Karpas-422 (cell line): ENCODE measurements at regions not wholly inside any gene's neighbourhood (a gene's known extent, or its start where the extent isn't known, plus 50 kb on each side); places are given as distances from the start of the nearest gene placed in this dataset.

Experiments
- DNase-seq: peaks from one replicate; pipeline ENCODE4 v3.0.0-alpha.2; 2015
- H2AFZ ChIP-seq: fragments of 200-600 bp; sonication (generic); 2 replicates; pipeline ENCODE4 v1.6.1; 2014; ENCODE audit warnings: antibody characterized with exemption, low read length, mixed read lengths
- H3K27ac ChIP-seq: fragments of 200-600 bp; sonication (generic); 2 replicates; pipeline ENCODE4 v1.5.1; 2014; ENCODE audit warnings: mild to moderate bottlenecking, low read length, moderate library complexity
- H3K27me3 ChIP-seq: fragments of 200-600 bp; sonication (generic); 2 replicates; pipeline ENCODE4 v1.6.1; 2014; ENCODE audit warnings: low read length, mixed read lengths
- H3K36me3 ChIP-seq: fragments of 200-600 bp; sonication (generic); 2 replicates; pipeline ENCODE4 v1.6.1; 2014; ENCODE audit warnings: low read length, mixed read lengths; ENCODE audit not compliant: insufficient read depth
- H3K4me1 ChIP-seq: fragments of 200-600 bp; sonication (generic); 2 replicates; pipeline ENCODE4 v1.6.1; 2014; ENCODE audit warnings: mild to moderate bottlenecking, low read length, mixed read lengths
- H3K4me2 ChIP-seq: fragments of 200-600 bp; sonication (generic); 2 replicates; pipeline ENCODE4 v1.6.1; 2014; ENCODE audit warnings: low read length, low read depth, mild to moderate bottlenecking; ENCODE audit not compliant: poor library complexity, severe bottlenecking
- H3K4me3 ChIP-seq: fragments of 200-600 bp; sonication (generic); 2 replicates; pipeline ENCODE4 v1.5.1; 2014; ENCODE audit warnings: mild to moderate bottlenecking, antibody characterized with exemption, low read length, mixed read lengths
- H3K79me2 ChIP-seq: fragments of 200-600 bp; sonication (generic); 2 replicates; pipeline ENCODE4 v1.6.1; 2014; ENCODE audit warnings: mild to moderate bottlenecking, low read length, mixed read lengths
- H3K9ac ChIP-seq: fragments of 200-600 bp; sonication (generic); 2 replicates; pipeline ENCODE4 v1.6.0; 2014; ENCODE audit warnings: low read length
- H3K9me2 ChIP-seq: fragments of 200-600 bp; sonication (generic), shearing (Covaris generic); replicated peaks from 2 replicates; pipeline ENCODE4 v1.6.0; 2014; ENCODE audit warnings: mild to moderate bottlenecking, low read length, moderate library complexity; ENCODE audit not compliant: insufficient read depth
- H3K9me3 ChIP-seq: fragments of 300-700, 200-600 bp; sonication (generic); 2 replicates; pipeline ENCODE4 v1.6.1; 2014; ENCODE audit warnings: low read length, mixed read lengths
- H4K20me1 ChIP-seq: fragments of 200-600 bp; sonication (generic); 2 replicates; pipeline ENCODE4 v1.6.1; 2014; ENCODE audit warnings: mild to moderate bottlenecking, antibody characterized with exemption, low read length, low read depth; ENCODE audit not compliant: insufficient read depth

- Histone ChIP-seq H3K9me2 (no peaks in the 10 kb centered on the region), H3K79me2 (no peaks in the 10 kb centered on the region), H3K9ac (no peak overlapping the region), H3K36me3 (no peaks in the 10 kb centered on the region), H3K27ac (no peak overlapping the region), H3K9me3 (no peaks in the 10 kb centered on the region), H3K27me3 (0 out of 2 replicates have a peak, but pooled peaks cover 3% of the 10 kb centered on the region), H2AFZ (no peak overlapping the region), H3K4me1 (peaks cover 17% of the 10 kb centered on the region), H3K4me2 (no peak overlapping the region), H3K4me3 (no peak overlapping the region), H4K20me1 (peaks cover 3% of the 10 kb centered on the region; the same call in 1 of the 2 replicates)
- DNase-seq = no peak
Observed at GRCh38 chr17:34758316-34758715, 178.9 kb downstream of the TMEM132E start.

DNA sequence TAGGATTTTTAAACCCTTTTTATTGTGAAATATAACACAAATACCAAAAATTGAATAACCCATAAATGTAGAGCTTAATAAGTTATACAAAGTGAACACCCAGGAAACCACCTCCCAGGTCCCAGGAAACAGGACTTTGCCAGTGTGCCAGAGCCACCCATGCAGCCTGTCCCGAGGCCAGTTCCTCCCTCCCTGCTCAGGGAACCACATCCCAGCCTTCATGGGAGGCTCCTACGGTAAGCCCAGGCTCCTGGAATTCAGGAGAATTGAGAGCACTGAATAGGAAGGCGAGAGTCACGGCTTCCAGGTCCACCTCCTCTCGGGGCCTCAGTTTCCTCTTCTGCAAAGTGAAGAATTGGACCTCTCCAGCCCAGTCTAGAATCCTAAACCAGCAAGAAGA is 178.2 kb downstream of the TMEM132E start:
- H3K9ac ChIP-seq = no peak overlapping the region
- no peaks in the 10 kb centered on the region for H3K36me3 ChIP-seq
- peaks cover 3% of the 10 kb centered on the region; the same call in 1 of the 2 replicates for H4K20me1 ChIP-seq
- H3K9me3 ChIP-seq = no peaks in the 10 kb centered on the region
- H3K9me2 ChIP-seq = no peaks in the 10 kb centered on the region
- no peak overlapping the region for H2AFZ ChIP-seq
- H3K27ac ChIP-seq = no peak overlapping the region
- no peak overlapping the region for H3K4me2 ChIP-seq
- no peak overlapping the region for H3K4me3 ChIP-seq
- 0 out of 2 replicates have a peak, but pooled peaks cover 3% of the 10 kb centered on the region for H3K27me3 ChIP-seq
- H3K4me1 ChIP-seq = peaks cover 17% of the 10 kb centered on the region
- no peaks in the 10 kb centered on the region for H3K79me2 ChIP-seq
- no peak for DNase-seq

DNA sequence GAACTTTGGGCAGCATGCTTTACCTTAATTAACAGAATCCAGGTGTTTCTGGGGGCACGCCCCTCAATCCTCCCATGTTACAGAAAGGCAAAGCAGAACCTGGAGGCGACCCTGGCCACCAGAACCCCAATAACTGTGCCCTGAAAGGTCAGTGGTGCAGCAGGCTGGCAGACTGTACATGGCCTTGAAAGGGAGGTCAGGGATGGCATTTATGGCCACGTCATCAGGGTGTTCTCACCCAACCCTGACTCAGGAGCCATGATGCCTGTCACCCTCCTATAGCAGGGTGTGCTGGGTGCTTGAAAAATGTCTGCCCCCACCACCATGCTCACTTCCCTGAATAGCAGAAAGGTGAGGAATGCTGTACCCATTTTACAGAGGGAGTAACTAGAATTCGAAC is 177.7 kb downstream of the TMEM132E start:
- no peak overlapping the region for H3K27ac ChIP-seq
- H3K4me2 ChIP-seq = no peak overlapping the region
- no peaks in the 10 kb centered on the region for H3K9me2 ChIP-seq
- DNase-seq = no peak
- no peak overlapping the region for H3K4me3 ChIP-seq
- H3K27me3 ChIP-seq = 0 out of 2 replicates have a peak, but pooled peaks cover 3% of the 10 kb centered on the region
- H3K4me1 ChIP-seq = peaks cover 13% of the 10 kb centered on the region
- H3K9me3 ChIP-seq = no peaks in the 10 kb centered on the region
- no peaks in the 10 kb centered on the region for H3K79me2 ChIP-seq
- peaks cover 3% of the 10 kb centered on the region; the same call in 1 of the 2 replicates for H4K20me1 ChIP-seq
- H3K36me3 ChIP-seq = no peaks in the 10 kb centered on the region
- H2AFZ ChIP-seq = no peak overlapping the region
- no peak overlapping the region for H3K9ac ChIP-seq

DNA sequence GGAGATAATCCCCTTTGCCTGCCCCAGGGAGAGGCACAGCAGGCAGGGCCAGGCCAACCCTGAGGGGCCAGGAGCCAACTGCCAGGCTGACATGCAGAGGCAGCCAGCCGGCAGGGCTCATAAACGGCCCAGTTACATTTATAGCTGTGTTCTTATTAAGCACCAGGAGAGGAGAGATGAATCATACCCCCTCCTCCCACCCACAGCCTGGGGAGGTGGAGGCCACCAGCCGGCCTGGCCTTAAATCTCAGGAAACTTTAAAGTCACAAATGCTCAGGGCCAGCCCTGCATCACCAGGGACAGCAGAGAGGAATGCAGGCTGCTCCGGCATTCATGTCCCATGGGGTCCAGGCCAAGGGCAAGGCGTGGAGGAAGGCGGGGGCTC is 177.2 kb downstream of the TMEM132E start:
- Histone ChIP-seq H3K27ac (no peak overlapping the region), H4K20me1 (peaks cover 3% of the 10 kb centered on the region; the same call in 1 of the 2 replicates), H3K9me2 (no peaks in the 10 kb centered on the region), H3K36me3 (no peaks in the 10 kb centered on the region), H3K4me2 (no peak overlapping the region), H3K27me3 (0 out of 2 replicates have a peak, but pooled peaks cover 3% of the 10 kb centered on the region), H3K9ac (no peak overlapping the region), H3K9me3 (no peaks in the 10 kb centered on the region), H3K79me2 (no peaks in the 10 kb centered on the region), H2AFZ (no peak overlapping the region), H3K4me3 (no peak overlapping the region), H3K4me1 (peaks cover 8% of the 10 kb centered on the region)
- no peak for DNase-seq

GRCh38 chr17:34755981-34756636 is 176.7 kb downstream of the TMEM132E start:
- Histone ChIP-seq H3K9ac (no peak overlapping the region), H3K9me3 (no peaks in the 10 kb centered on the region), H3K9me2 (no peaks in the 10 kb centered on the region), H3K27me3 (0 out of 2 replicates have a peak, but pooled peaks cover 3% of the 10 kb centered on the region), H3K4me1 (peaks cover 3% of the 10 kb centered on the region), H4K20me1 (no peaks in the 10 kb centered on the region), H3K36me3 (no peaks in the 10 kb centered on the region), H3K27ac (no peak overlapping the region), H3K79me2 (no peaks in the 10 kb centered on the region), H2AFZ (no peak overlapping the region), H3K4me3 (no peak overlapping the region), H3K4me2 (no peak overlapping the region)
- DNase-seq = no peak

DNA sequence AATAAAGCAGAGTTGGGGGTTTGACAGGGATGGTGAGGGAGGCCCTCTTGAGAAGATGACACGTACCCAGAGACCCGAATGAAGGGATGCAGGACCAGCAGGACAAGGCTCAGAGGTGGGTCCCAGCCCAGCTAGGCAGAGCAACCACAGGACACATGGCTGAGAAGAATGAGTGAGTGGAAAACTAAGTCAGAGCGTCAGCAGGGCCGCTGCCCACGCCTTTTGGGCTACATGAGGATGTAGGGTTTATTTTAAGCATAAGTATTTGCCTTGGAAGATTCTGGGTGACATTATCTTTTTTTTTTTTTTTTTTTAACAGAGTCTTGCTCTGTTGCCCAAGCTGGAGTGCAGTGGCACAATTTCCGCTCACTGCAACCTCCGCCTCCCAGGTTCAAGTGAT is 176.0 kb downstream of the TMEM132E start:
- DNase-seq = no peak
- Histone ChIP-seq H3K4me1 (no peaks in the 10 kb centered on the region), H4K20me1 (no peaks in the 10 kb centered on the region), H3K9me2 (no peaks in the 10 kb centered on the region), H3K27me3 (no peaks in the 10 kb centered on the region), H3K79me2 (no peaks in the 10 kb centered on the region), H3K36me3 (no peaks in the 10 kb centered on the region), H3K27ac (no peak overlapping the region), H3K4me2 (no peak overlapping the region), H3K9me3 (no peaks in the 10 kb centered on the region), H2AFZ (no peak overlapping the region), H3K9ac (no peak overlapping the region), H3K4me3 (no peak overlapping the region)

DNA sequence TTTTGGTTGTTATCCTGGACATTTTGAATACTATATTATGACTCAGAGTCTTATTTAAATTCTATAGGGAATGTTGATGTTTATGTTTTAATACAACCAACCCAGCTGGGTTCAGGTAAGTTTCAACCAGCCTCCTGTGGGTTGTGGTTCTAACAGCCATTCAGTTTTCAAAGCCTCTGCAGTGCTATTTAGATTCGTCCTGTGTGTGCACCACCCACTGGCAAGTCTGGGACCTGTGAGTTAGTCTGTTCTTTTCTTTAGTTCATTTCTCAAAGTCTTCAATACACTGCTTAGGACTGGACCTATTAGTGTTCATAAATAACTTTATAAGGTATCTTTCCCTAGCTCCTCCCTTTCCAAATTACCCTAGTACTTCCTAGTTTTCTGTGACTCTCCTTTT is 170.6 kb downstream of the TMEM132E start:
- H3K4me1 ChIP-seq = no peaks in the 10 kb centered on the region
- H3K4me3 ChIP-seq = no peak overlapping the region
- DNase-seq = no peak
- no peaks in the 10 kb centered on the region for H3K9me2 ChIP-seq
- no peak overlapping the region for H3K9ac ChIP-seq
- no peaks in the 10 kb centered on the region for H3K9me3 ChIP-seq
- H4K20me1 ChIP-seq = no peaks in the 10 kb centered on the region
- no peaks in the 10 kb centered on the region for H3K36me3 ChIP-seq
- H3K27me3 ChIP-seq = no peaks in the 10 kb centered on the region
- no peaks in the 10 kb centered on the region for H3K79me2 ChIP-seq
- H3K4me2 ChIP-seq = no peak overlapping the region
- H3K27ac ChIP-seq = no peak overlapping the region
- H2AFZ ChIP-seq = no peak overlapping the region

GRCh38 chr17:34741967-34742366 is 162.6 kb downstream of the TMEM132E start:
- no peaks in the 10 kb centered on the region for H3K79me2 ChIP-seq
- no peaks in the 10 kb centered on the region for H3K4me1 ChIP-seq
- H3K27ac ChIP-seq = no peak overlapping the region
- H3K9me3 ChIP-seq = no peaks in the 10 kb centered on the region
- no peak overlapping the region for H2AFZ ChIP-seq
- no peak overlapping the region for H3K4me2 ChIP-seq
- no peaks in the 10 kb centered on the region for H4K20me1 ChIP-seq
- H3K4me3 ChIP-seq = no peak overlapping the region
- no peaks in the 10 kb centered on the region for H3K27me3 ChIP-seq
- H3K9me2 ChIP-seq = no peaks in the 10 kb centered on the region
- DNase-seq = no peak
- no peak overlapping the region for H3K9ac ChIP-seq
- H3K36me3 ChIP-seq = no peaks in the 10 kb centered on the region
